ENCODE measurements at regions not wholly inside any gene's neighbourhood (a gene's known extent, or its start where the extent isn't known, plus 50 kb on each side); places are given as distances from the start of the nearest gene placed in this dataset.

- no peak for TF ChIP-seq GATA2 (IDR thresholded peaks at IDR 0.05; ENCODE audit: low read depth, low read length)
- no peak for TF ChIP-seq GATA3 (IDR thresholded peaks at IDR 0.05; ENCODE audit: low read depth, low read length)
Observed at GRCh38 chr3:18648868-18649462, 223.8 kb upstream of the SATB1 start.

- TF ChIP-seq GATA2 (IDR thresholded peaks at IDR 0.05; ENCODE audit: low read depth, low read length), result no peak
- no peak for TF ChIP-seq GATA3 (IDR thresholded peaks at IDR 0.05; ENCODE audit: low read depth, low read length)
Observed at GRCh38 chr3:18648159-18648558, 223.0 kb upstream of the SATB1 start.

- TF ChIP-seq GATA2 (IDR thresholded peaks at IDR 0.05; ENCODE audit: low read depth, low read length) (no peak), GATA3 (IDR thresholded peaks at IDR 0.05; ENCODE audit: low read depth, low read length) (no peak)
Observed at GRCh38 chr3:18645619-18646018, 220.5 kb upstream of the SATB1 start.

GRCh38 chr3:18643281-18643680, 218.1 kb upstream of the SATB1 start:
- no peak for TF ChIP-seq GATA2 (IDR thresholded peaks at IDR 0.05; ENCODE audit: low read depth, low read length)

DNA sequence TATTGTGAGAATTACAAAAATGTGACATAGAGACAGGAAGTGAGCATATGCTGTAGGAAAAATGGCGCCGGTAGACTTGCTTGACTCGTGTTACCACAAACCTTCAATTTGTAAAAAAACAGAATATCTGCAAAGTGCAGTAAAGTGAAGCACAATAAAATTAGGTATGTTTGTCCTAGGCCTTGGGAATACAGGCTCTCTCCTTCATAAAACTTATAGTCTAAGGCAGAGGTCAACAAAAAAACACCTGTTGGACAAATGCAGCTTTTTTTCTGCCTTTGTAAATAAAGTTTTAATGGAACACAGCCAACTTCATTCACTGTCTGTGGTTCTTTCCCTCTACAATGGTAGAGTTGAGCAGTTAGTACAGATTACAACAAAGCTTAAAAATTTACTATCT, 216.8 kb upstream of the SATB1 start:
- TF ChIP-seq GATA3 (IDR thresholded peaks at IDR 0.05; ENCODE audit: low read depth, low read length), result no peak
- TF ChIP-seq GATA2 (IDR thresholded peaks at IDR 0.05; ENCODE audit: low read depth, low read length), result no peak

DNA sequence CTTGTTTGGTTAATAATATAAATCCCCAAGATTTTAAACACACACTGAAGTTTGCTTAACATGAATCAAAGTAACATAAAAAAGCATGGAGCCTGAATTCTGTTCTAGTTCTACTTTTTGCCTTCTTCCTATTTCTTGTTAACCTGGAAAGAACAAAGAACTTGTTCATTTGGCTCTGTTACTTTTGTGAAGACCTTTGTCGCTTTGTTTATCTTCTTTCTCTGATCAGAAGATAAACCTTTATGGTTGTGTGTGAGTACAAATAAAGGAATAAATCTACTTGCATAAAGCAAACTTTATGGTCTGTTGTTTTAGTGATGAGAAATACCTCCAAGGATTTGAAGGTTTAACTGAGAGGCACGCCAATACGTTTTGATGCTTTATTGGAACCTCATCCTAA, 210.1 kb upstream of the SATB1 start:
- no peak for TF ChIP-seq GATA3 (IDR thresholded peaks at IDR 0.05; ENCODE audit: low read depth, low read length)
- TF ChIP-seq GATA2 (IDR thresholded peaks at IDR 0.05; ENCODE audit: low read depth, low read length), result no peak

DNA sequence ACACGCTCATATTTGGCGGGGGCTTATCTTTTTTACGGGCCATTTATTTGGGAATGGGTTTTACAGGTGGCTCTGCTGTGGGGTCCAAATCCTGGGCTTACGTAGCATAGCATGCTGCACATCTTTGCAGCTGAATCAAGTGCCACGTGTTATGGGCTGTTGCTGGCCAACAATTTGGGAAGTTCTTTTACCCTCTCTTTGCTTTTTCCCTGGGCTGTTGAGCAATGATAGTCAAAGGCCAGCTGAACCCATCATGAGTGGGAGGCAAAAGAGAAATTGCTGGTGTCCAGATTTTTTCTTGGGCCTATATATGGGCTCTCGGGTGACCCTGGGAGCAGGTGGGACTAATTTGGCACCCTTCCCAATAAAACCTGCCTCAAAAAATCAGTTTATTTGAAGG, 209.3 kb upstream of the SATB1 start:
- TF ChIP-seq GATA2 (IDR thresholded peaks at IDR 0.05; ENCODE audit: low read depth, low read length) (no peak), GATA3 (IDR thresholded peaks at IDR 0.05; ENCODE audit: low read depth, low read length) (no peak)

DNA sequence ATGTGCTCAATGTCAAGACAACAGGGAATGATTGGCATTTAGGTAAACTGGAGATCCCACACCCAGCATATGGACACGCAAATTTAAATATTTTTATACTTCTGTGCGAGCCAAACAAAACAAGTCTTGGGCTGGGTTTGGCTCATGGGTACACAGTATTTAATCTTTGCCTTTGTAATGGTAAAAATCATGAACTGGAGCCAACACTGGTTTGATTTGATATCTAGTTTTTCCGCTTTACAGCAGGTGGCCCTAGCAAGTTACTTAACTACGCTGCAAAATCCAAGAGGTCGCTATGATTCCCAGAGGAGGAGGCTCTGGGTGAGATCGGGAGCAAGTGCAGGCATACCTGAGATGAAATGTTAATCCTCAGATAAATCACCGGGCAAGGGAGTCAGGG, 207.9 kb upstream of the SATB1 start:
- no peak for TF ChIP-seq GATA2 (IDR thresholded peaks at IDR 0.05; ENCODE audit: low read depth, low read length)
- no peak for TF ChIP-seq GATA3 (IDR thresholded peaks at IDR 0.05; ENCODE audit: low read depth, low read length)

DNA sequence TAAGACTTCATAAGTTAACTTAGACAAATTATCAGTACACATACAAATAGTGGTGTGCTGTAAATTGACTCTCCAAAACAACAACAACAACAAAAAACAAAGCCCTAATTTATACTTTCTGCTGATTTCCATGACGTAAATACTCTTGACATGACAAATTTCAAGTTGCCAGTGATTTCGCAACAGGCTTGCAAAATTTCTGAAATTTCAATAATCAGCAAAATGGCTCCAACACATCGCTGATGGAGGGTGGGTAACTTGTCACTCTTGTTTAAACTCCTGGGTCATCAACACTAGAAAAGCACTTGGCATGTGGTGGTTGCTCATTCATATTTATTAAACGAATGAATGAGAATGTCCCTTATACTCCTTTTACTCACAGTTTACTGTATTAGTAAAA, 205.2 kb upstream of the SATB1 start:
- TF ChIP-seq GATA2 (IDR thresholded peaks at IDR 0.05; ENCODE audit: low read depth, low read length) (no peak), GATA3 (IDR thresholded peaks at IDR 0.05; ENCODE audit: low read depth, low read length) (no peak)

DNA sequence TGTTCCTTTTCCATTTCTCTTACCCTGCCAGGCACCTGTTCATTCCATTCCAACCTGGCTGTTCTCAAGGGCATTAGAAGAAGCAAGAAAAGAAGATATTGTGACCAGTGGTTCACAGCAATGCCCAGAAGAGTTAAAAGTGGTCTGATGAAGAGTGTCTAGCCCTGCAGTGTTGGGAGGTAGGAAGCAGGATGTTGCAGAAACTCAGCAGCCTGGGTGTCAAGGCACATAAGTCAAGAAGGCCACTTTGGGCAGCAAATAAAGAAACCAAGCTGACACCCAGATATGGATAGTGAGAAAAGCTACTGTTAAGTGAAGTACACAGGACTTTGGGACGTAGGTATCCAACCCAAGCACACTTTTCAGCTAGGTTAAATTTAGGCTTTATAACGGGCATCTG, 199.9 kb upstream of the SATB1 start:
- no peak for TF ChIP-seq GATA2 (IDR thresholded peaks at IDR 0.05; ENCODE audit: low read depth, low read length)

DNA sequence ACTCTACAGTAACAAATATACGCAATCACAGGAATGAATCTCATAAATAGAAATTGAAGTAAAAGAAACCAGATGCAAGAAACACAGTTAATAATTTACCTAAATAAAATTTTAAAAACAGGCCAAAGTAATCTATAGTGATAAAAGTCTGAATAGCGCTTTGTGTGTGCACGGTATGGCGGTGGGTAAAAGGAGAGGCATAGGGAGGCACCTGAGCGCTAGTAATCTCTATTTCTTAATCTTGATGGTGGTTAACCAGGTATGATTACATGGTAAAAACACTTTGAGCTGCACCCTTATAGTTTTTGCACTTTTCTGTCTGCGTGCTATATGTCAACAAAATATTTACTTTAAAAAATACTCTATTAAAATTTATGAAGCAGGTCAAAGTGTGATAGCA, 198.1 kb upstream of the SATB1 start:
- TF ChIP-seq GATA2 (IDR thresholded peaks at IDR 0.05; ENCODE audit: low read depth, low read length), result no peak
- TF ChIP-seq GATA3 (IDR thresholded peaks at IDR 0.05; ENCODE audit: low read depth, low read length), result no peak

- TF ChIP-seq GATA2 (IDR thresholded peaks at IDR 0.05; ENCODE audit: low read depth, low read length), result no peak
- no peak for TF ChIP-seq GATA3 (IDR thresholded peaks at IDR 0.05; ENCODE audit: low read depth, low read length)
Observed at GRCh38 chr3:18618723-18619122, 193.6 kb upstream of the SATB1 start.

- TF ChIP-seq GATA3 (IDR thresholded peaks at IDR 0.05; ENCODE audit: low read depth, low read length) (no peak), GATA2 (IDR thresholded peaks at IDR 0.05; ENCODE audit: low read depth, low read length) (no peak)
Observed at GRCh38 chr3:18611991-18612390, 186.9 kb upstream of the SATB1 start.

GRCh38 chr3:18609187-18609586, 184.0 kb upstream of the SATB1 start:
- TF ChIP-seq GATA3 (IDR thresholded peaks at IDR 0.05; ENCODE audit: low read depth, low read length), result no peak
- TF ChIP-seq GATA2 (IDR thresholded peaks at IDR 0.05; ENCODE audit: low read depth, low read length), result no peak

DNA sequence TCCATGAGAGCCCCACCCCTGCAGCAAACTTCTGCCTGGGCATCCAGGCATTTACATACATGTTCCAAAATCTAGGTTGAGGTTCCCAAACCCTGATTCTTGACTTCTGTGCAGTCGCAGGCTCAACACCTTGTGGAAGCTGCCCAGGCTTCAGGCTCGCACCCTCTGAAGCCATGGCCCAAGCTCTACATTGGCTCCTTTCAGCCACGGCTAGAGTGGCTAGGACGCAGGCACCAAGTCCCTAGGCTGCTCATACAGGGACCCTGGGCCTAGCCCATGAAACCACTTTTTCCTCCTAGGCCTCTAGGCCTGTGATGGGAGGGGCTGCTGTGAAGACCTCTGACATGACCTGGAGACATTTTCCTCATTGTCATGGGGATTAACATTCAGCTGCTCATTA, 172.8 kb upstream of the SATB1 start:
- TF ChIP-seq GATA3 (IDR thresholded peaks at IDR 0.05; ENCODE audit: low read depth, low read length) (no peak), GATA2 (IDR thresholded peaks at IDR 0.05; ENCODE audit: low read depth, low read length) (no peak)

DNA sequence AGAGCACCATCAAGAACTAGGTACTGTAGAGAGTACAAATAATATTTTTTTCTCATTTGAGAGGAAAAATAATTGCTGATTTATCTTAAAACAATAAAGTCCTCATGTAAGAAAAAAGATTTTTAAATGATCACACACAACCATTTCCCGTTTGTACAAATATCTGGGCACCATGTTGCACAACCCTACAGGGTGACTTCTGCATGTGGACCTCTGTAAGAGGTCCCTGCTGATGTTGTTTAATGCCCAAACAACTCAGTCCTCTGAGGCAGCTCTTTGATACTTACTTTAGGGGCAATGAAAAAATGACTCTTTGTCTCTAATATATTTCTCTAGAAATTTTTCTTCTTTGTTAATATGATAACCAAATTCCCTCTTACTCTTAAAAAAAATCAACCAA, 168.1 kb upstream of the SATB1 start:
- TF ChIP-seq GATA3 (IDR thresholded peaks at IDR 0.05; ENCODE audit: low read depth, low read length) (no peak), GATA2 (IDR thresholded peaks at IDR 0.05; ENCODE audit: low read depth, low read length) (no peak)

All from SH-SY5Y (cell line).